GM12878 (cell line): ENCODE measurements at regions not wholly inside any gene's neighbourhood (a gene's known extent, or its start where the extent isn't known, plus 50 kb on each side); places are given as distances from the start of the nearest gene placed in this dataset.

ENCODE experiments used
- ATAC-seq: fragments of 200-7000 bp; cut with Tn5 transposase; 3 replicates; pipeline ENCODE4 v1.9.1; 2020; ENCODE audit warnings: mild to moderate bottlenecking, moderate library complexity
- BruUV-seq: library from RNA; stranded (reverse); fragments of 400-500 nt; replicated peaks from 2 replicates; lab custom pipeline; 2021; lab: Mats Ljungman, UMichigan
- CTCF ChIA-PET: fragments of 300-600 bp; sonication (Branson Sonifier 250); formaldehyde crosslinking; extraction: SDS; loops from one replicate; lab custom pipeline; 2021; ENCODE audit warnings: inconsistent platforms; lab: Yijun Ruan, JAX
- POLR2A ChIA-PET: fragments of 350-600 bp; formaldehyde crosslinking; extraction: SDS; loops from one replicate; lab custom pipeline; 2021; ENCODE audit warnings: inconsistent platforms; lab: Charles Lee
- RAD21 ChIA-PET: fragments of 300-600 bp; sonication (Branson Sonifier 250); formaldehyde crosslinking; loops from one replicate; lab custom pipeline; 2023; ENCODE audit warnings: antibody characterized with exemption; ENCODE audit not compliant: unreplicated experiment; lab: Charles Lee
- SMC1A ChIA-PET: fragments of 300-600 bp; sonication (Branson Sonifier 250); formaldehyde crosslinking; loops from one replicate; lab custom pipeline; 2023; ENCODE audit not compliant: unreplicated experiment, uncharacterized antibody; lab: Charles Lee
- DNase-seq: peaks from one replicate; pipeline ENCODE4 v3.0.0-alpha.2; 2011; ENCODE audit warnings: low read depth, low spot score
- FAIRE-seq: peaks from 3 replicates; lab custom pipeline; 2011; peaks lifted over from hg19 to GRCh38; lab: Jason Lieb, UNC
- H2AFZ ChIP-seq: 2 replicates; pipeline ENCODE4 v1.6.0; 2011; ENCODE audit warnings: low read depth, low read length, control low read depth; ENCODE audit not compliant: control insufficient read depth
- H3K27ac ChIP-seq: 2 replicates; pipeline ENCODE4 v1.5.1; 2011; ENCODE audit warnings: control low read depth; ENCODE audit not compliant: control insufficient read depth, insufficient read depth
- H3K27me3 ChIP-seq, 2 experiments: replicated peaks in 1 of 2; 2 replicates each; pipeline versions ENCODE4 v1.6.0 to v1.6.1; 2011; ENCODE audit warnings: low read length in 1 of 2; ENCODE audit not compliant: control insufficient read depth in 2 of 2, insufficient read depth in 2 of 2
- H3K36me3 ChIP-seq, 2 experiments: 2 replicates each; pipeline ENCODE4 v1.5.1; 2011; ENCODE audit warnings: low read length in 1 of 2; ENCODE audit not compliant: control insufficient read depth in 2 of 2, insufficient read depth in 2 of 2
- H3K4me1 ChIP-seq: 2 replicates; pipeline ENCODE4 v1.6.1; 2011; ENCODE audit warnings: mild to moderate bottlenecking, low read length, moderate library complexity, mixed read lengths; ENCODE audit not compliant: control insufficient read depth, insufficient read depth
- H3K4me2 ChIP-seq: 2 replicates; pipeline ENCODE4 v1.6.0; 2011; ENCODE audit warnings: control low read depth; ENCODE audit not compliant: control insufficient read depth, insufficient read depth
- H3K4me3 ChIP-seq: fragments of 200-600 bp; sonication (generic); 2 replicates; pipeline ENCODE4 v1.5.1; 2016
- H3K79me2 ChIP-seq: 2 replicates; pipeline ENCODE4 v1.6.0; 2011; ENCODE audit warnings: low read length; ENCODE audit not compliant: control insufficient read depth, insufficient read depth
- H3K9ac ChIP-seq: 2 replicates; pipeline ENCODE4 v1.8.0; 2011; ENCODE audit warnings: low read length, control low read depth, mixed read lengths; ENCODE audit not compliant: control insufficient read depth, insufficient read depth
- H3K9me3 ChIP-seq: replicated peaks from 3 replicates; pipeline ENCODE4 v1.5.1; 2011; ENCODE audit warnings: mild to moderate bottlenecking, low read length; ENCODE audit not compliant: control insufficient read depth, insufficient read depth
- H4K20me1 ChIP-seq: 2 replicates; pipeline ENCODE4 v1.6.0; 2011; ENCODE audit not compliant: control insufficient read depth, insufficient read depth
- FOXM1 ChIP-seq: IDR thresholded peaks from 2 replicates; pipeline ENCODE4 v1.6.1; 2012; ENCODE audit warnings: low read depth, mild to moderate bottlenecking, inconsistent platforms, low read length, moderate library complexity
- IKZF1 ChIP-seq: fragments of 450-650 bp; conservative IDR thresholded peaks from 2 replicates; pipeline ENCODE4 v1.6.1; 2017; ENCODE audit warnings: antibody characterized with exemption, mild to moderate bottlenecking
- IKZF2 ChIP-seq, 2 experiments: fragments of 450-650 bp; IDR thresholded peaks; 2 replicates each; pipeline ENCODE4 v1.6.1; 2017; ENCODE audit warnings: mild to moderate bottlenecking in 2 of 2, moderate library complexity in 2 of 2
- PML ChIP-seq: IDR thresholded peaks from 2 replicates; pipeline ENCODE4 v1.6.1; 2012; ENCODE audit warnings: low read length, inconsistent platforms
- WGBS: methylation state at CpG from one replicate; pipeline ENCODE4 v1.1.6; 2016; ENCODE audit warnings: low lambda C conversion rate; ENCODE audit not compliant: insufficient replicate concordance, insufficient coverage; ENCODE audit errors: missing lambda C conversion rate; 5-methylcytosine and 5-hydroxymethylcytosine counted together
- in situ Hi-C: fragments of 300-500 bp; cut with MboI; formaldehyde crosslinking; loops from 9 replicates; pipeline ENCODE4 v1.14.3; 2018; ENCODE audit warnings: mixed read lengths
- intact Hi-C: fragments of 100-400 bp; cut with micrococcal nuclease; formaldehyde crosslinking; loops from one replicate; pipeline ENCODE4 v1.14.2; 2022; ENCODE audit not compliant: unreplicated experiment
- TF ChIP-seq, protein P1 (sequence below): fragments of 450-650 bp; IDR thresholded peaks from 2 replicates; pipeline ENCODE4 v1.6.1; 2017; ENCODE audit warnings: mild to moderate bottlenecking, moderate library complexity
- TF ChIP-seq, protein P2 (sequence below): fragments of 450-650 bp; IDR thresholded peaks from 2 replicates; pipeline ENCODE4 v1.6.1; 2016; ENCODE audit warnings: mild to moderate bottlenecking

DNA sequence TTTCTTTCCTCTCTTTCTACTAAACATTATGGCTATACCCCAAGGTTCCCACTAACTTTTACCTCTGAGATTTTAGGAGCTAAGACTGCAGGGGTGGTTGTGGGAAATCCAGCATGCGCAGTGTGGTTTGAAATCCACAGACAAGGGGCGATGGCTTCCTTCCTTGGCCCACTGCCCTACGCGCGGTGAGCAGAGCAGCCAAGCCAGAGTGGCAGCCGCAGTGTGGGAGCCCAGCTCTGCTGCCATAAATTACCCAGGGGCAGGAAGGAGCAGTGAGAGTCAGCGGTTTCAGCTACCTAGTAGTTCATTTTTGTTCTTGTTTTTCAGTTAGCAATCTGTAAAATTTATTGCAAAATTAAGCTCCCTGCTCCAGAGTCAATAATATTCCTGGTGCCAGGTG, 101.4 kb downstream of the BMP2 start:
- no peaks in the 10 kb centered on the region for H3K36me3 ChIP-seq
- FAIRE-seq = no peak
- in situ Hi-C loops = no loop called here
- TF ChIP-seq PML = no peak
- TF ChIP-seq IKZF2 (IDR thresholded peaks at IDR 0.05) = peak in 1 of 2 experiments; percentile 30; a peak in 1 of 4 replicates
- no peak for TF ChIP-seq FOXM1
- TF ChIP-seq, protein P1, sequence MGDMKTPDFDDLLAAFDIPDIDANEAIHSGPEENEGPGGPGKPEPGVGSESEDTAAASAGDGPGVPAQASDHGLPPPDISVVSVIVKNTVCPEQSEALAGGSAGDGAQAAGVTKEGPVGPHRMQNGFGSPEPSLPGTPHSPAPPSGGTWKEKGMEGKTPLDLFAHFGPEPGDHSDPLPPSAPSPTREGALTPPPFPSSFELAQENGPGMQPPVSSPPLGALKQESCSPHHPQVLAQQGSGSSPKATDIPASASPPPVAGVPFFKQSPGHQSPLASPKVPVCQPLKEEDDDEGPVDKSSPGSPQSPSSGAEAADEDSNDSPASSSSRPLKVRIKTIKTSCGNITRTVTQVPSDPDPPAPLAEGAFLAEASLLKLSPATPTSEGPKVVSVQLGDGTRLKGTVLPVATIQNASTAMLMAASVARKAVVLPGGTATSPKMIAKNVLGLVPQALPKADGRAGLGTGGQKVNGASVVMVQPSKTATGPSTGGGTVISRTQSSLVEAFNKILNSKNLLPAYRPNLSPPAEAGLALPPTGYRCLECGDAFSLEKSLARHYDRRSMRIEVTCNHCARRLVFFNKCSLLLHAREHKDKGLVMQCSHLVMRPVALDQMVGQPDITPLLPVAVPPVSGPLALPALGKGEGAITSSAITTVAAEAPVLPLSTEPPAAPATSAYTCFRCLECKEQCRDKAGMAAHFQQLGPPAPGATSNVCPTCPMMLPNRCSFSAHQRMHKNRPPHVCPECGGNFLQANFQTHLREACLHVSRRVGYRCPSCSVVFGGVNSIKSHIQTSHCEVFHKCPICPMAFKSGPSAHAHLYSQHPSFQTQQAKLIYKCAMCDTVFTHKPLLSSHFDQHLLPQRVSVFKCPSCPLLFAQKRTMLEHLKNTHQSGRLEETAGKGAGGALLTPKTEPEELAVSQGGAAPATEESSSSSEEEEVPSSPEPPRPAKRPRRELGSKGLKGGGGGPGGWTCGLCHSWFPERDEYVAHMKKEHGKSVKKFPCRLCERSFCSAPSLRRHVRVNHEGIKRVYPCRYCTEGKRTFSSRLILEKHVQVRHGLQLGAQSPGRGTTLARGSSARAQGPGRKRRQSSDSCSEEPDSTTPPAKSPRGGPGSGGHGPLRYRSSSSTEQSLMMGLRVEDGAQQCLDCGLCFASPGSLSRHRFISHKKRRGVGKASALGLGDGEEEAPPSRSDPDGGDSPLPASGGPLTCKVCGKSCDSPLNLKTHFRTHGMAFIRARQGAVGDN = peak; percentile 51; the same call in 1 of the 2 replicates
- TF ChIP-seq, protein P2, sequence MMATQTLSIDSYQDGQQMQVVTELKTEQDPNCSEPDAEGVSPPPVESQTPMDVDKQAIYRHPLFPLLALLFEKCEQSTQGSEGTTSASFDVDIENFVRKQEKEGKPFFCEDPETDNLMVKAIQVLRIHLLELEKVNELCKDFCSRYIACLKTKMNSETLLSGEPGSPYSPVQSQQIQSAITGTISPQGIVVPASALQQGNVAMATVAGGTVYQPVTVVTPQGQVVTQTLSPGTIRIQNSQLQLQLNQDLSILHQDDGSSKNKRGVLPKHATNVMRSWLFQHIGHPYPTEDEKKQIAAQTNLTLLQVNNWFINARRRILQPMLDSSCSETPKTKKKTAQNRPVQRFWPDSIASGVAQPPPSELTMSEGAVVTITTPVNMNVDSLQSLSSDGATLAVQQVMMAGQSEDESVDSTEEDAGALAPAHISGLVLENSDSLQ = 0 out of 2 replicates have a peak, but pooled peaks have one; percentile 28
- peak; percentile 47; the same call in 1 of the 2 replicates for TF ChIP-seq IKZF1
- TF ChIP-seq, all 136 proteins: peak for 4
- H4K20me1 ChIP-seq = no peaks in the 10 kb centered on the region
- H3K9ac ChIP-seq = no peak overlapping the region
- no peak overlapping the region for H2AFZ ChIP-seq
- H3K4me1 ChIP-seq = no peaks in the 10 kb centered on the region
- no TSS peak for BruUV-seq
- DNase-seq (no peak), ATAC-seq (peak; percentile 68)
- H3K9me3 ChIP-seq = no peaks in the 10 kb centered on the region
- no peak overlapping the region for H3K4me3 ChIP-seq
- 22% methylated on average over 7 of the region's 7 CpGs for WGBS
- ChIA-PET RAD21 (interaction anchor here (0.8 to 6.7 kb wide), 17 partner anchors 9 to 99 kb away, joined by 3 to 93 read pairs (median 11); no protein-coding TSS in a partner anchor), POLR2A (interaction anchor here (0.8 to 5.3 kb wide), 9 partner anchors 10 to 57 kb away, joined by 3 to 59 read pairs (median 4); no protein-coding TSS in a partner anchor), CTCF (interaction anchor here (0.9 to 3.7 kb wide), 12 partner anchors 9 to 70 kb away, joined by 3 to 16 read pairs (median 4); no protein-coding TSS in a partner anchor), SMC1A (interaction anchor here (0.7 to 8.7 kb wide), 12 partner anchors 13 to 87 kb away, joined by 3 to 166 read pairs (median 12); no protein-coding TSS in a partner anchor)
- intact Hi-C loops = no loop called here
- no peak overlapping the region for H3K4me2 ChIP-seq
- H3K27me3 ChIP-seq = no peaks in the 10 kb centered on the region; a peak in 1 of 4 replicates
- H3K27ac ChIP-seq = no peak overlapping the region
- no peaks in the 10 kb centered on the region for H3K79me2 ChIP-seq
